SK-N-SH (cell line): ENCODE measurements at regions not wholly inside any gene's neighbourhood (a gene's known extent, or its start where the extent isn't known, plus 50 kb on each side); places are given as distances from the start of the nearest gene placed in this dataset.

Experiments
- MAX ChIP-seq: IDR thresholded peaks from 2 replicates; pipeline ENCODE4 v1.4.0; 2012; ENCODE audit warnings: low read depth
- MXI1 ChIP-seq: IDR thresholded peaks from 2 replicates; pipeline ENCODE4 v1.6.1; 2012; ENCODE audit warnings: mild to moderate bottlenecking, low read depth, low read length, improper control_type of control experiment
- POLR2AphosphoS5 ChIP-seq: IDR thresholded peaks from 2 replicates; pipeline ENCODE4 v1.6.1; 2012; ENCODE audit warnings: low read depth, low read length
- RXRA ChIP-seq: IDR thresholded peaks from 2 replicates; pipeline ENCODE4 v1.4.0; 2012; ENCODE audit warnings: low read depth, mild to moderate bottlenecking, borderline replicate concordance
- TEAD4 ChIP-seq: IDR thresholded peaks from 2 replicates; pipeline ENCODE4 v1.4.0; 2012; ENCODE audit warnings: mild to moderate bottlenecking, borderline replicate concordance; ENCODE audit not compliant: insufficient read depth
- YY1 ChIP-seq: IDR thresholded peaks from 2 replicates; pipeline ENCODE4 v1.4.0; 2012; ENCODE audit warnings: low read depth, mild to moderate bottlenecking
- TF ChIP-seq, protein P1 (sequence below): fragments of 200-600 bp; sonication (generic); IDR thresholded peaks from 2 replicates; pipeline ENCODE4 v1.6.1; 2017; ENCODE audit warnings: antibody characterized with exemption, mild to moderate bottlenecking, moderate library complexity

GRCh38 chr3:110779581-110779980 is 292.0 kb upstream of the NECTIN3 start:
- TF ChIP-seq, protein P1, sequence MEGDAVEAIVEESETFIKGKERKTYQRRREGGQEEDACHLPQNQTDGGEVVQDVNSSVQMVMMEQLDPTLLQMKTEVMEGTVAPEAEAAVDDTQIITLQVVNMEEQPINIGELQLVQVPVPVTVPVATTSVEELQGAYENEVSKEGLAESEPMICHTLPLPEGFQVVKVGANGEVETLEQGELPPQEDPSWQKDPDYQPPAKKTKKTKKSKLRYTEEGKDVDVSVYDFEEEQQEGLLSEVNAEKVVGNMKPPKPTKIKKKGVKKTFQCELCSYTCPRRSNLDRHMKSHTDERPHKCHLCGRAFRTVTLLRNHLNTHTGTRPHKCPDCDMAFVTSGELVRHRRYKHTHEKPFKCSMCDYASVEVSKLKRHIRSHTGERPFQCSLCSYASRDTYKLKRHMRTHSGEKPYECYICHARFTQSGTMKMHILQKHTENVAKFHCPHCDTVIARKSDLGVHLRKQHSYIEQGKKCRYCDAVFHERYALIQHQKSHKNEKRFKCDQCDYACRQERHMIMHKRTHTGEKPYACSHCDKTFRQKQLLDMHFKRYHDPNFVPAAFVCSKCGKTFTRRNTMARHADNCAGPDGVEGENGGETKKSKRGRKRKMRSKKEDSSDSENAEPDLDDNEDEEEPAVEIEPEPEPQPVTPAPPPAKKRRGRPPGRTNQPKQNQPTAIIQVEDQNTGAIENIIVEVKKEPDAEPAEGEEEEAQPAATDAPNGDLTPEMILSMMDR: no peak
- TF ChIP-seq MAX: no peak
- no peak for TF ChIP-seq TEAD4
- TF ChIP-seq POLR2AphosphoS5: no peak
- no peak for TF ChIP-seq MXI1
- no peak for TF ChIP-seq RXRA
- TF ChIP-seq YY1: no peak
